ENCODE measurements at regions not wholly inside any gene's neighbourhood (a gene's known extent, or its start where the extent isn't known, plus 50 kb on each side); places are given as distances from the start of the nearest gene placed in this dataset.
"Not testable (repeated sequence)": the region's sequence is repeated elsewhere in the genome, so short reads cannot be mapped to it uniquely, and the experiment has no call there.

DNA sequence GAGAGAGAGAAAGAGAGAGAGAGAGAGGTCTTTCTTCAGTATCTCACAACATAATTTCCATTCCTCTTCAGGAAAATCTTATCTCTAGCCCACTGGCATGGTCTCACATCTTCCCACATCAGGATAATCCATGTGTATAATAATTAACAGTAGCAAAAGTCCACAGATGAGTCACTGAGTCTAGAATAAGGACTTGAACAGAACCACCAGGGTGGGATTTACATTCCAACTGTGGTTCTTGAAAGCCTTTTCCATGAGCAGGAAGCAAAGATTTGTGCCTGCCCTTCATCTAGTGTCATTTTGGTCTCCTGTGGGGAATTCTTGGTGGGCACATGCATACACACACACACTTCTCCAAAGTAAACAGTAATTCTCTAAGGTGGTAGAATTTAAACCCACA, 107.1 kb upstream of the TCF4 start:
- ATAC-seq = no peak

GRCh38 chr18:55694291-55694690, 106.3 kb upstream of the TCF4 start:
- ATAC-seq = no peak

DNA sequence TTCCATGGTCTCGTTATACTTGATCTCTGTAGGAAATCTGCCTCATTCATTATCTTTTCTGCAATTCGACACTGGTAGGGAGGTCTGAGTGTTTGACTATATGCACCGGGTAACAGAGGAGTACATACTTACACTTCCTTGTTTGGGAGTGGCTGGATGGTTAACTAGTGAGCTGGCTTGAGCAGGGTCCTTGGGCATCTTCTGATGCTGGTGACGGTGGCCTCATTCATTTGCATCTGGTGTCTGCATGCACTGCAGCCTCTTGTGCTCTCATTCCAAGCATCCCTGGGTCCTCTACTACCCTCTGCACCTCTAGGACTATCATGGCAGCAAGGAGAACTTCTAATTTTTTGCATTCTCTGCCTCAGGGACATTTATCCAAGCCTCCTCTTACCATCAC, 100.0 kb upstream of the TCF4 start:
- ATAC-seq = no peak

DNA sequence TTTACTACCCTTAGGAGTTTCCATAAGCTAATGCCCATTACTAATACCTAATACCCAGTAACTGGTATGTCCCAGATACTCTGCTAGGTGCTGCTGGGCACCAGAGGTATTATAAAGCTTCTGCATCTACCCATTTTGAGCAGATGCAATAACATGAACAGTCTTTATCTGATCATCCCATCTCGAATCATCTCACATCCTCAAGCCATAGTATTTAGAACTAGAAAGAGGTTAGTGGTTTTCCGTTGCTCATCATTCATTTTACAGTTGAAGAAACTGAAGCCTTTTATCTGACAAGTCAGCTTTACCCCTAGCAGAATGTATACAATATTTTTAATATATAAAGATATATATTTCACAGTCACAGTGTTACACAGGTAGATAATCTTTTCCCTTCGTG, 99.1 kb upstream of the TCF4 start:
- ATAC-seq = no peak

- ATAC-seq = no peak
Measured at GRCh38 chr18:55685638-55686037, 97.6 kb upstream of the TCF4 start.

DNA sequence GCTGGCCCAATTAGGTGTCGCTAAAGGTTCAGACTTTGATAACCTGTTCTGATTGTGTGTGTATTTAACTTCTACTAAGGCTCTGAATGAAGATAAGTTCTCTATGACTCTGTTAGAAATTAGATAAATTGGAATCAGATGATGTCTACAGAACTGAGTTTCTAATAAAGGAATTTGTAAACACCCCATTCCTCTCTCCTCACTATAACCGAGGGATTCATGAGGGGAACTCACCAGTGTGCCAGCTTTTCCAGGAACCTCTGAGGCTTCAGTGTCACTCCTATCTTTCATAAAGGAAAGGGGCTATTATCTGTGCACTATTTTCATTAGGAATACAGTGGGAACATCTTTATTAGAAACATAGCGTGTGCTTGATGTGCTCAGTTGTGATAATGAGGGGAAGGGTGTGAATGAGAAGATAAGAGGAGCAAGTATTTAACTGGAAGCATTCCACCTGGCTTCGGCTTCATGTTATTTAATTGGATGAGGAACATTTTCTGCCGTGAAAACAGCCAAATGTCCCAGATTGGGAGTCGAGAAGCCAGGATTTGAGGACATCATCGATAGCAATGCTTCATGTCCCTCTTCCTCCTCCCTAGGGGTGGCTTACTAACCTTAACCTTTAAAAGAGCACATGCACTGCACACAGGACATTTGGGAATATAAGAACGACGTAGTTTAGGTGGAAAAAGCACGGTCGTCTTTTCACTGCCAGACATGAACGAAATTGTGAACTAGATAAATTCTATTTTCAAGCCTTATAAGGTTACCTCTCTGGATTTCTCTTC, 84.8 kb upstream of the TCF4 start:
- no peak for ATAC-seq

DNA sequence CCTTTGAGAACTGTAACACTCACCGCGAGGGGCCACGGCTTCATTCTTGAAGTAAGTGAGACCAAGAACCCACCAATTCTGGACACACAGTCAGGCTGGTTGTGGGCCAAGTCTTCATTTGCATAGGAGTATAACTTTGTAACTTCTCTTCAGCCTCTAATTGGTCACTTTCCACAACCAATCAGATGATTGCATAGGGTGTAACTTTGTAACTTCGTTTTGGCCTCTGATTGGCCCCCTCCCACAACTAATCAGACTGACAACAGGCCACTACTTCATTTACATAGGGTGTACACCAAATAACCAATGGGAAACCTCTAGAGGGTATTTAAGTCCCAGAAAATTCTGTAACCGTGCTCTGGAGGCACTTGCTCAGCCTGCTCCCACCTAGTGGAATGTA, 77.5 kb upstream of the TCF4 start:
- ATAC-seq = no peak

DNA sequence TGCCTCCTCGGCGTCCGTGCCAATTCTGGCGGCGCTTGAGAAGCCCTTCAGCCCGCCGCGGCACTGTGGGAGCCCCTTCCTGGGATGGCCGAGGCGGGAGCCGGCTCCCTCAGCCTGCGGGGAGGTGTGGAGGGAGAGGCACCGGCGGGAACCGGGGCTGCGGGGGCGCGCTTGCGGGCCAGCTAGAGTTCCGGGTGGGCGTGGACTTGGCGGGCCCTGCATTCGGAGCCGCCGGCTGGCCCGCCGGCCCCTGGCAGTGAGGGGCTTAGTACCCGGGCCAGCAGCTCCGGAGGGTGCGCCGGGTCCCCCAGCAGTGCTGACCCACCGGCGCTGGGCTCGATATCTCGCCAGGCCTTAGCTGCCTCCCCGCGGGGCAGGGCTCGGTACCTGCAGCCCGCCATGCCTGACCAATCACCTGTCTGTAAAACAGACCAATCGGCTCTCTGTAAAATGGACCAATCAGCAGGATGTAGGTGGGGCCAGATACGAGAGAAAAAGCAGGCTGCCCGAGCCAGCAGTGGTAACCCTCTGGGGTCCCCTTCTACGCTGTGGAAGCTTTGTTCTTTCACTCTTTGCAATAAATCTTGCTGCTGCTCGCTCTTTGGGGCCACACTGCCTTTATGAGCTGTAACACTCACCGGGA, 76.9 kb upstream of the TCF4 start:
- ATAC-seq = not testable (repeated sequence)

GRCh38 chr18:55663891-55664290, 75.9 kb upstream of the TCF4 start:
- ATAC-seq = no peak

GRCh38 chr18:55658598-55658997, 70.6 kb upstream of the TCF4 start:
- no peak for ATAC-seq

- ATAC-seq = no peak
Measured at GRCh38 chr18:55657572-55658331, 69.8 kb upstream of the TCF4 start.

DNA sequence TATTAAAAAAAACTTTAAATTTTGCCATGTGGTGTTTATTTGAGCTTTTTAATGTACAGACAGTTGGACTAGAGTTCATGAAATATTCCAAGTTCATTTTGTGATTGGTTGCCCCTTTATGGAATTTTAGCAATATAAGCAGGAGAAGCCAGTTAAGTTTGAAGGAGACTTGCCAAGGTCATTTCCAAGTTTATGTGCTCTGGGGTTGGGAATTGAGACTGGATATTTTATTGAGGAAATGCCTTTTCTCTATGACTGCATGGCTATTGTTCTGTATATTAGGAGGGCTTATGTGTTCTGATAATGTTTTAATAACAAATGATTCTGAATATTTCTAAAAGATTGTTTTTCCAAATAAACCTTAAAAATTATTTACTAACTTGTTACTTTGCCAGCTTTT, 67.0 kb upstream of the TCF4 start:
- no peak for ATAC-seq

- ATAC-seq = no peak
Measured at GRCh38 chr18:55651236-55651635, 63.2 kb upstream of the TCF4 start.

GRCh38 chr18:55650363-55650870, 62.4 kb upstream of the TCF4 start:
- ATAC-seq = no peak

DNA sequence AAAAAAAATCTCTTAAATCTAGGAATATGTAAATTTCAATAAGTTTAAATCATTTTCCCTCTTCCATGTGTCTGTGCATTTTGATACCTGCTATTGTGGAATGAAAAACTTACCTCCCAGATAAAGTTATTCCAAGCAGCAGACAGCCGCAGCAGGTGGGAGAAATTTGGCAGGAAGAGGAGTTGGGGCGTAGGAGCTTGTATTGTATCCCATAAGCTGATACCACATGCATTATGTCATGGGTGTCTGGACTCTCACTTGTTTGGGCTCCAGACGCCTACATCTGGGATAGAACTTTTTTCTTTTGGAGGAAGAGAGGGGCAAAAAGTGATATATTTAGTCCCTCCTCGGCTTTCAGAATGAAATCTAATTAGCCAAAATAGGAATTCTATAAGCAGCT, 59.3 kb upstream of the TCF4 start:
- ATAC-seq = no peak

GRCh38 chr18:55642191-55642590, 54.2 kb upstream of the TCF4 start:
- ATAC-seq = no peak

GRCh38 chr18:55641486-55641885, 53.5 kb upstream of the TCF4 start:
- no peak for ATAC-seq
